ENCODE measurements at regions not wholly inside any gene's neighbourhood (a gene's known extent, or its start where the extent isn't known, plus 50 kb on each side); places are given as distances from the start of the nearest gene placed in this dataset.

DNA sequence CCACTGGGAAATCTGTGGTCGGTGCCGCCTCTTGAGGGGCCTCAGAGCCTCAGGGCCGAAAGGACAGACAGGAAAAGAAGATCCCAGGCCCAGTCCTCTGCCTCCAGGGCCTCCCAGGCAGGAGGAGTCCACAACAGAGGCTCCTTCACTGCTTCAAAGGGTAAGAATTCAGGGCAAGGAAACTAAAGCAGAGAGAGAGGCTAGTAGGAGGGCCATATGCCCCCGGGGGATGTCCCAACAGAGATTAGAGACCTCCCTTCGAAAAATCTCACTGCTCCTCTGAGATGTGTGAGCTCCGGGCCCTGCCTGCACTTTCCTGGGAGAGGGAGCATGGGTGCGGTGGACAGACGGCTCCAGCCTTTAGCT lies 465.9 kb downstream of the NPHP4 start:
- no peak for DNase-seq
- TF ChIP-seq, protein P1, sequence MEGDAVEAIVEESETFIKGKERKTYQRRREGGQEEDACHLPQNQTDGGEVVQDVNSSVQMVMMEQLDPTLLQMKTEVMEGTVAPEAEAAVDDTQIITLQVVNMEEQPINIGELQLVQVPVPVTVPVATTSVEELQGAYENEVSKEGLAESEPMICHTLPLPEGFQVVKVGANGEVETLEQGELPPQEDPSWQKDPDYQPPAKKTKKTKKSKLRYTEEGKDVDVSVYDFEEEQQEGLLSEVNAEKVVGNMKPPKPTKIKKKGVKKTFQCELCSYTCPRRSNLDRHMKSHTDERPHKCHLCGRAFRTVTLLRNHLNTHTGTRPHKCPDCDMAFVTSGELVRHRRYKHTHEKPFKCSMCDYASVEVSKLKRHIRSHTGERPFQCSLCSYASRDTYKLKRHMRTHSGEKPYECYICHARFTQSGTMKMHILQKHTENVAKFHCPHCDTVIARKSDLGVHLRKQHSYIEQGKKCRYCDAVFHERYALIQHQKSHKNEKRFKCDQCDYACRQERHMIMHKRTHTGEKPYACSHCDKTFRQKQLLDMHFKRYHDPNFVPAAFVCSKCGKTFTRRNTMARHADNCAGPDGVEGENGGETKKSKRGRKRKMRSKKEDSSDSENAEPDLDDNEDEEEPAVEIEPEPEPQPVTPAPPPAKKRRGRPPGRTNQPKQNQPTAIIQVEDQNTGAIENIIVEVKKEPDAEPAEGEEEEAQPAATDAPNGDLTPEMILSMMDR (IDR thresholded peaks at IDR 0.05), result no peak
- peaks cover 0 to 11% (median 0%) of the 10 kb centered on the region in 11 donors for H3K9me3 ChIP-seq
- intact Hi-C loops (cut with DNase I), result no loop called here
- no peaks in the 10 kb centered on the region for H3K36me3 ChIP-seq
- H3K4me3 ChIP-seq, result no peak overlapping the region
- H3K27me3 ChIP-seq, result peaks cover 0 to 61% (median 46%) of the 10 kb centered on the region in 7 donors
- 39 to 45% methylated on average over 8 of the region's 8 CpGs for WGBS, 2 donors
- ATAC-seq, result no peak
- H3K4me1 ChIP-seq, result no peaks in the 10 kb centered on the region
- no peak overlapping the region for H3K27ac ChIP-seq

DNA sequence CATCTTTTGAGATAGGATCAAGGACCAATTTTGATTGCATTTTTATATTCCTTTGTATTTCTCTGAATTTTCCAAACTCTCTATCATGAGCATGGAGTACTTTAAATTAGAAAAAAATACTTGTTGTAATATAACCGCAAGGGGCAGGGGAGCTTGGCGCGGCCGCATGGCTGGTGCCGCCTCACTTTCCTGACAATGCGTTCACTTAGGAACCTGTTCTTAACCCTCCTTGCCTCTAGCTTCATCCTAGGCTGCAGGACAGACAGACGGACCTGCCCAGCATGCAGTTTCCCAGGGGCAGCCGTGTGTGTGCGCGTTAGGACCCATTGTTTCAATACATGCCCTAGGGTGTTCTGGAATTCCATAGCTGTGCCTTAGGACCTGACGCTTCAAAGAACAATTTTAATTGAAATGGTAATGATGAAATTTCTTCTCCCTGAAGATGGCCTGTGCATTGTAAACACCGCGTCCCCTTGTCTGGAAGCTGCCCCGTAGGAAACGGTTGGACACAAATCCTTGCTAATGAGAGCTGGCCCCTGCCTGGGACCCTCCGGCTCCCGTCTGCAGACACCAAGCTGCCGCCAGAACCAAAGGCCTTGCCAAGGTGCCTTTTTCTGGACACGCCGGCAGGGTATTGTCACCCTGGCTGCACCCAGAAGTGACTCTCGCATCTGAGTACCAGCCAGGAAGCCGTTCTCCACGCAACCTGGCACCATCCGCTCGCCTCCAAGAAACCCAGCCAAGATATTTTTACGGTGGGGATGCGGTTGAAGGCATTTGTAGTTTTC lies 466.4 kb downstream of the NPHP4 start:
- ATAC-seq (no peak), DNase-seq (no peak)
- H3K27me3 ChIP-seq, result peaks cover 0 to 65% (median 47%) of the 10 kb centered on the region in 7 donors
- no peak overlapping the region for H3K4me3 ChIP-seq
- no peak overlapping the region for H3K27ac ChIP-seq
- no peaks in the 10 kb centered on the region for H3K36me3 ChIP-seq
- no peaks in the 10 kb centered on the region for H3K4me1 ChIP-seq
- intact Hi-C loops (cut with DNase I), result no loop called here
- TF ChIP-seq, protein P1 (IDR thresholded peaks at IDR 0.05), result no peak
- H3K9me3 ChIP-seq, result peaks cover 0 to 11% (median 0%) of the 10 kb centered on the region in 11 donors
- 83 to 84% methylated on average over 27 of the region's 27 CpGs for WGBS, 2 donors

DNA sequence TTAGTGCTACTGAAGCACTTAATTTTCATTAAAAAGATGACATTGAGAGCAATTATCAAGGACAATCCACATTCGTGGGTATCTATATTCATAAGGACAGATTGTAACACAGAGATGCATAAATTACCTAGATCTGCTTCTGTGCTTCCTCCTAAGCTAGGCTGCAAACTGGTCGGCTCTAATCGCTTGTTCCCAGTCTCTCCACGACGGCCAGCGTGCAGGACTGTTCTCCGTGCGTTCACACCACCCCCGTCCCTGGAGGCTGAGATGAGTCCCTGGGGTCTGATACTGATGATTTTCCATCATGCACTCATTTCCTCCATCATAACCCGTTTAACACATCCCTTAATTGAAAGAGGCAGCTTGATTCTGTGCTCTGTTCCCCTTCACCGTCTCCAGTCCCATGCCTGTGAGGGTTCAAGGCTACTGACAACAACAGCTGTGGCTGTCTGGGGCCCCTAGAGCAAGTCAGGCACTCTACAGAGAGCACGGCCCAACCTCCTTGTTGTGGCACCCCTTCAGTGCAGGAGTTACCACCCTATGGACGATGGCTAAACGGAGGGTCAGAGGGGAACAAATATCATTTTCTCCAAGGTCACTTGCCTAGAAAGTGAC lies 469.6 kb downstream of the NPHP4 start:
- WGBS, 2 donors, result 37 to 45% methylated on average over 14 of the region's 14 CpGs
- H3K4me1 ChIP-seq, result no peaks in the 10 kb centered on the region
- H3K9me3 ChIP-seq, result no peaks in the 10 kb centered on the region
- intact Hi-C loops (cut with DNase I), result no loop called here
- DNase-seq (no peak), ATAC-seq (no peak)
- no peak overlapping the region for H3K27ac ChIP-seq
- TF ChIP-seq, protein P1 (IDR thresholded peaks at IDR 0.05), result no peak
- no peaks in the 10 kb centered on the region for H3K36me3 ChIP-seq
- H3K4me3 ChIP-seq, result no peak overlapping the region
- peaks cover 0 to 64% (median 49%) of the 10 kb centered on the region in 7 donors for H3K27me3 ChIP-seq

DNA sequence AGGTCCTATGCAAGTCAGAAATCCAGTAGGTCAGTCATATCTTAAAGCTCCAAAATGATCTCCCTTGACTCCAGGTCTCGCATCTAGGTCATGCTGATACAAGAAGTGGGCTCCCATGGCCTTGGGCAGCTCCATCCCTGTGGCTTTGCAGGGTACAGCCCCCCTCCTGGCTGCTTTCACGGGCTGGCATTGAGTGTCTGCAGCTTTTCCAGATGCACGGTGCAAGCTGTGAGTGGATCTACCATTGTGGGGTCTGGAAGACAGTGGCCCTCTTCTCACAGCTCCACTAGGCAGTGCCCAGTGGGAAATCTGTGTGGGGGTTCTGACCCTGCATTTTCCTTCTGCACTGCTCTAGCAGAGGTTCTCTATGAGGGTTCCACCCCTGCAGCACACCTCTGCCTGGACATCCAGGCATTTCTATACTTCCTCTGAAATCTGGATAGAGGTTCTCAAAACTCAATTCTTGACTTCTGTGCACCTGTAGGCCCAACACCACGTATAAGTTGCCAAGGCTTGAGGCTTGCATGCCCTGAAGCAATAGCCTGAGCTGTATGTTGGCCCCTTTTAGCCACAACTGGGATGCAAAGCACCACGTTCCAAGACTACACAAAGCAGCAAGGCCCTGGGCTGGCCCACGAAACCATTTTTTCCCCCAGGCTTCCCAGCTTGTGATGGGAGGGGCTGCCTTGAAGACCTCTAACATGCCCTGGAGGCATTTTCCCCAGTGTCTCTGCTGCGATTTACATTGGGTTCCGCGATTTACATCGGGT lies 472.7 kb downstream of the NPHP4 start:
- intact Hi-C loops (cut with DNase I), result loop anchor here in 1 of 10 donors (10.0 kb wide), 1 partner anchor 1605 kb away; no protein-coding TSS in a partner anchor
- H3K4me1 ChIP-seq, result no peaks in the 10 kb centered on the region
- no peak overlapping the region for H3K27ac ChIP-seq
- peaks cover 0 to 68% (median 40%) of the 10 kb centered on the region in 7 donors for H3K27me3 ChIP-seq
- DNase-seq, result no peak
- no peaks in the 10 kb centered on the region for H3K36me3 ChIP-seq
- WGBS, 2 donors, result 75 to 76% methylated on average over 10 of the region's 10 CpGs
- TF ChIP-seq, protein P1 (IDR thresholded peaks at IDR 0.05), result no peak
- ATAC-seq, result no peak
- H3K4me3 ChIP-seq, result no peak overlapping the region
- H3K9me3 ChIP-seq, result no peaks in the 10 kb centered on the region

All from heart right ventricle (tissue), 16 donors.